Fibroblast of lung (primary cell): ENCODE measurements at regions not wholly inside any gene's neighbourhood (a gene's known extent, or its start where the extent isn't known, plus 50 kb on each side); places are given as distances from the start of the nearest gene placed in this dataset.

ENCODE experiments used
- CTCF ChIP-seq, 2 donors: IDR thresholded peaks in 1 of 2; conservative IDR thresholded peaks in 1 of 2; 1 replicate in 1 of 2; 2 replicates in 1 of 2; pipeline ENCODE4 v1.5.1; 2011 to 2012; ENCODE audit warnings: low read length in 2 of 2, control low read depth in 1 of 2, inconsistent platforms in 1 of 2, low read depth in 1 of 2, mild to moderate bottlenecking in 1 of 2
- EZH2 ChIP-seq: IDR thresholded peaks from 2 replicates; pipeline ENCODE4 v1.5.1; 2012; ENCODE audit warnings: low read length, control low read depth, mild to moderate bottlenecking; ENCODE audit errors: missing control alignments

DNA sequence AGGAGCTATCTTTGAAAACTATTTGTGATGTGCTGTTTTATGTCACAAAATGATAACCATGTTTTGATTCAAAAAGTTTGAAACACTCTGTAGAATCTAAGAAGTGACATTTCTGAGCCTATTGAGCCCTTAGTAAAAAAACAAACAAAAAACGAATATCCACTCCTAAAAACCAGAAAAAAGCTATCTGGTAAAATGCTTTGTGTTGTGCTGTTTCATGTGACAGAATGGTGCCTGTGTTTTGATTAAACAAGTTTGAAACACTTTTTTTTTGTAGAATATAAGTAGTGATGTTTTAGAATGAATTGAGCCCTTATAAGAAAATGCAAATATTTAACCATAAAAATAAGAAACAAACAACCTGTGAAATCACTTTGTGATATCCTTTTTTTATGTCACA lies 105.2 kb upstream of the VPREB1 start:
- TF ChIP-seq CTCF (conservative IDR thresholded peaks at IDR 0.05 in 1 of 2, IDR thresholded peaks at IDR 0.05 in 1 of 2; ENCODE audit: low read depth in 1 of 2, low read length in 2 of 2) (no peak), EZH2 (no peak)
